RPMI8226 (cell line): ENCODE measurements at regions not wholly inside any gene's neighbourhood (a gene's known extent, or its start where the extent isn't known, plus 50 kb on each side); places are given as distances from the start of the nearest gene placed in this dataset.
A peak's percentile ranks its signal among the peaks of the same experiment; 100 is the strongest.
"Not testable (repeated sequence)": the region's sequence is repeated elsewhere in the genome, so short reads cannot be mapped to it uniquely, and the experiment has no call there.

Source experiments
- DNase-seq: peaks from one replicate; pipeline ENCODE4 v3.0.0-alpha.2; 2015

- DNase-seq: no peak
Observed at GRCh38 chr12:127590868-127591267, 676.1 kb upstream of the TMEM132C start.

- DNase-seq: peak; percentile 2
Observed at GRCh38 chr12:127592245-127592644, 674.7 kb upstream of the TMEM132C start.

GRCh38 chr12:127594351-127594970 is 672.5 kb upstream of the TMEM132C start:
- DNase-seq: no peak

GRCh38 chr12:127595506-127595905 is 671.5 kb upstream of the TMEM132C start:
- no peak for DNase-seq

GRCh38 chr12:127596891-127597290 is 670.1 kb upstream of the TMEM132C start:
- DNase-seq: no peak

- DNase-seq: no peak
Observed at GRCh38 chr12:127599436-127599835, 667.5 kb upstream of the TMEM132C start.

GRCh38 chr12:127600211-127600610 is 666.8 kb upstream of the TMEM132C start:
- no peak for DNase-seq

- no peak for DNase-seq
Observed at GRCh38 chr12:127606476-127607015, 660.4 kb upstream of the TMEM132C start.

- DNase-seq: no peak
Observed at GRCh38 chr12:127607146-127607725, 659.7 kb upstream of the TMEM132C start.

- DNase-seq: not testable (repeated sequence)
Observed at GRCh38 chr12:127608359-127608758, 658.6 kb upstream of the TMEM132C start.

GRCh38 chr12:127613056-127613455 is 653.9 kb upstream of the TMEM132C start:
- DNase-seq: no peak

GRCh38 chr12:127619869-127620734 is 646.9 kb upstream of the TMEM132C start:
- DNase-seq: no peak

- no peak for DNase-seq
Observed at GRCh38 chr12:127620735-127621355, 646.1 kb upstream of the TMEM132C start.

- no peak for DNase-seq
Observed at GRCh38 chr12:127621366-127621765, 645.6 kb upstream of the TMEM132C start.

- no peak for DNase-seq
Observed at GRCh38 chr12:127623362-127623761, 643.6 kb upstream of the TMEM132C start.

- DNase-seq: no peak
Observed at GRCh38 chr12:127625176-127625771, 641.7 kb upstream of the TMEM132C start.

GRCh38 chr12:127628645-127629044 is 638.3 kb upstream of the TMEM132C start:
- no peak for DNase-seq

- no peak for DNase-seq
Observed at GRCh38 chr12:127629066-127629820, 637.7 kb upstream of the TMEM132C start.

- DNase-seq: no peak
Observed at GRCh38 chr12:127632461-127632860, 634.5 kb upstream of the TMEM132C start.

GRCh38 chr12:127635838-127636237 is 631.1 kb upstream of the TMEM132C start:
- DNase-seq: no peak

- no peak for DNase-seq
Observed at GRCh38 chr12:127636882-127637281, 630.1 kb upstream of the TMEM132C start.
